Activated naive CD4-positive, alpha-beta T cell treated with anti-CD3 and anti-CD28 coated beads, Interleukin-2, amount 50 U/mL, for 72 hours (primary cell): ENCODE measurements at regions not wholly inside any gene's neighbourhood (a gene's known extent, or its start where the extent isn't known, plus 50 kb on each side); places are given as distances from the start of the nearest gene placed in this dataset.

Experiments
- ATAC-seq, 2 donors: fragments of 150-1000 bp; cut with Tn5 transposase; 2 replicates each; pipeline ENCODE4 v1.10.0; 2021; ENCODE audit warnings: mild to moderate bottlenecking in 2 of 2, moderate library complexity in 2 of 2
- DNase-seq, 2 donors: peaks; one replicate each; pipeline ENCODE4 v3.0.0; 2021 to 2022; ENCODE audit warnings: low spot score in 2 of 2
- H3K27ac Mint-ChIP-seq, 2 donors: one replicate each; pipeline ENCODE4 v1.8.0; 2022; ENCODE audit warnings: mild to moderate bottlenecking in 2 of 2, mixed read lengths in 2 of 2
- H3K36me3 Mint-ChIP-seq, 2 donors: one replicate each; pipeline ENCODE4 v1.8.0; 2022; ENCODE audit warnings: mixed read lengths in 2 of 2
- H3K9me3 Mint-ChIP-seq, 2 donors: one replicate each; pipeline ENCODE4 v1.8.0; 2022; ENCODE audit warnings: mixed read lengths in 2 of 2

GRCh38 chr1:4880626-4881025, 226.2 kb downstream of the AJAP1 start:
- no peaks in the 10 kb centered on the region for H3K36me3 Mint-ChIP-seq
- ATAC-seq (no peak), DNase-seq (no peak)
- no peak overlapping the region for H3K27ac Mint-ChIP-seq
- peaks cover 9 to 10% of the 10 kb centered on the region in 2 donors for H3K9me3 Mint-ChIP-seq

GRCh38 chr1:4877426-4877825, 223.0 kb downstream of the AJAP1 start:
- no peaks in the 10 kb centered on the region for H3K9me3 Mint-ChIP-seq

DNA sequence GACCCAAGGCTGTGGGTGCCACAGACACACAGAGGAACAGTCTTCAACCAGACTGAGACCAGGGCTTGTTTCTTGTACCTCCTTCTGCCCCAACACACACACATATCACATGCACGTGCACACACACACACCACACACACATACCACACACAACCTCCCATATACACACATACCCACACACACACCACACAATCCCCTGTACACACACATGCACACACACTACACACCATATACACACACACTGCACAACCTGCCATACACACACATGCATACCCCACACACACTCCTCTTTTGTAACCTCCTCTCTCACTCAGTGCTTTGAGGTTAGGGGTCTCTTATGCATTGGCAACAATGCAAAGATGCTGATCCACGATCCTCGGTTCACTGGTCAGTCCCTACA, 217.0 kb downstream of the AJAP1 start:
- DNase-seq (no peak), ATAC-seq (no peak)
- peaks cover 0 to 7% of the 10 kb centered on the region in 2 donors for H3K36me3 Mint-ChIP-seq
- no peaks in the 10 kb centered on the region for H3K9me3 Mint-ChIP-seq
- H3K27ac Mint-ChIP-seq, result no peak overlapping the region

More at GRCh38 chr1:4877426-4877825, 223.0 kb downstream of the AJAP1 start:
- H3K36me3 Mint-ChIP-seq, result no peaks in the 10 kb centered on the region
- no peak for ATAC-seq
- no peak overlapping the region for H3K27ac Mint-ChIP-seq
- no peak for DNase-seq

- DNase-seq (no peak), ATAC-seq (no peak)
- Mint-ChIP-seq H3K9me3 (peaks cover 0 to 7% of the 10 kb centered on the region in 2 donors), H3K27ac (no peak overlapping the region), H3K36me3 (peaks cover 0 to 18% of the 10 kb centered on the region in 2 donors)
Measured at GRCh38 chr1:4868521-4868920, 214.1 kb downstream of the AJAP1 start.

GRCh38 chr1:4856396-4856795, 202.0 kb downstream of the AJAP1 start:
- H3K9me3 Mint-ChIP-seq, result peaks cover 0 to 12% of the 10 kb centered on the region in 2 donors
- no peaks in the 10 kb centered on the region for H3K36me3 Mint-ChIP-seq
- no peak overlapping the region for H3K27ac Mint-ChIP-seq
- DNase-seq, result no peak
- no peak for ATAC-seq

DNA sequence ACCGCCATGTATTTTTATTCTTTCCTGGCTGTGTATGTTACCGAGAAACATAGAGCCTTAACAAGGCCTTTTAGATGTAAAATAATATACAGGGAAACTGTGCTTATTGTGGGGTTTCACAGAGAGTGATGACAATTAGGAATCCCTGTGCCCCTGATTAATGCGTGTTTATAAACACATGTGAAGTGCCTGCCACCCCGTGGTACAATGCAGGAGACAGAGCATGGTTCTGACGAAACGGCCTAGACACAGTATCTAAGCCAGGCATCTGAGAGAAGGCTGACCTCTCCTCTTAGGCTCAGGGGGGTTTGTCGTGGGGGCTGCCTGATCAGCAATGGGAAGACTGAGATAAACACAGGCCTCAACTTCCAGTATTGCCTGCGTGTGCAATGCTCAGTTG, 200.0 kb downstream of the AJAP1 start:
- Mint-ChIP-seq H3K9me3 (peaks cover 0 to 18% of the 10 kb centered on the region in 2 donors), H3K27ac (no peak overlapping the region), H3K36me3 (no peaks in the 10 kb centered on the region)
- no peak for ATAC-seq
- DNase-seq, result no peak

DNA sequence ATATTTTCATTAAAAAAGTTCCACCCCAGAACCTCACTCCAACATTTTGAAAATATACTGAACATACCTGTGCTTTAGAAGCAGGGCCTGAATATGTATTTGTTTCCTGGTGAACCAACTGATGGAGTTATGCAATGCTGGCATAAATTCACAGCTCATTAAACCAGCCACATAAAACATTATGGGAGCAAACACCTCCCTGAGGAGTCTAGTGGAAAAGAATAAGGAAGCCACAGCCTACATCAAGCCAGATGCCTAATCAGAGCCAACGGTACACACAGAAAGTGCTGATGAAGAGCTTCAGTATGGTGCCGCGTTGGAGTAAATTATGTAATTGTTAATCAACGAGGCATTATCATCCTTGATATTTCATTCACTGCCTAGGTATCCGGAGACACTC, 199.5 kb downstream of the AJAP1 start:
- H3K27ac Mint-ChIP-seq, result no peak overlapping the region
- DNase-seq, result no peak
- H3K36me3 Mint-ChIP-seq, result no peaks in the 10 kb centered on the region
- no peak for ATAC-seq
- peaks cover 0 to 22% of the 10 kb centered on the region in 2 donors for H3K9me3 Mint-ChIP-seq

- no peaks in the 10 kb centered on the region for H3K36me3 Mint-ChIP-seq
- peaks cover 0 to 10% of the 10 kb centered on the region in 2 donors for H3K9me3 Mint-ChIP-seq
- DNase-seq (no peak), ATAC-seq (no peak)
- H3K27ac Mint-ChIP-seq, result no peak overlapping the region
Measured at GRCh38 chr1:4851385-4852065, 197.1 kb downstream of the AJAP1 start.

- Mint-ChIP-seq H3K9me3 (peaks cover 0 to 10% of the 10 kb centered on the region in 2 donors), H3K27ac (no peak overlapping the region), H3K36me3 (no peaks in the 10 kb centered on the region)
- no peak for DNase-seq
- no peak for ATAC-seq
Measured at GRCh38 chr1:4848431-4848830, 194.0 kb downstream of the AJAP1 start.

- Mint-ChIP-seq H3K27ac (no peak overlapping the region), H3K9me3 (peaks cover 0 to 10% of the 10 kb centered on the region in 2 donors), H3K36me3 (no peaks in the 10 kb centered on the region)
- DNase-seq (no peak), ATAC-seq (no peak)
Measured at GRCh38 chr1:4847711-4848110, 193.3 kb downstream of the AJAP1 start.
